ENCODE measurements at regions not wholly inside any gene's neighbourhood (a gene's known extent, or its start where the extent isn't known, plus 50 kb on each side); places are given as distances from the start of the nearest gene placed in this dataset.
"Not testable (repeated sequence)": the region's sequence is repeated elsewhere in the genome, so short reads cannot be mapped to it uniquely, and the experiment has no call there.

DNA sequence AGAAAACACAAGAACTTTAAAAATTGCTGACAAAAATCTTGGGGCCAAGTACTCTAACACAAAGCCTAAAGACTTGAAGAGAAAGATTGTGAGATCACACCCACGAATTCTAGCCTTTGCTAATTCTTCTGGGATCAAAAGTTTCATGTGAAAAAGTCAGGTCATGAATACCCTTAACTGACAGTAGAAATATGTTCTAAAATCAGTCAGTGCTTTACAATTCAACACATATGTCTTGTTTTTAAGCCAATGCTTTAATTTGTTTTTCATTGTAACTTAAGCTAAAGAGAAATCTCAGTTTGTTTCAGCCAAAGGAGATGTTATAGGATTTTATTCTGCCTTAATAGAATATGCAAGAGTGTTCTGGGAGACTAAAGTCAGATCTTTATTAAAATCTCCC is 78.2 kb upstream of the PLEKHG1 start:
- no peaks in the 10 kb centered on the region for H3K27me3 ChIP-seq (ENCODE audit: insufficient read depth, low read length)
- TF ChIP-seq, protein P1, sequence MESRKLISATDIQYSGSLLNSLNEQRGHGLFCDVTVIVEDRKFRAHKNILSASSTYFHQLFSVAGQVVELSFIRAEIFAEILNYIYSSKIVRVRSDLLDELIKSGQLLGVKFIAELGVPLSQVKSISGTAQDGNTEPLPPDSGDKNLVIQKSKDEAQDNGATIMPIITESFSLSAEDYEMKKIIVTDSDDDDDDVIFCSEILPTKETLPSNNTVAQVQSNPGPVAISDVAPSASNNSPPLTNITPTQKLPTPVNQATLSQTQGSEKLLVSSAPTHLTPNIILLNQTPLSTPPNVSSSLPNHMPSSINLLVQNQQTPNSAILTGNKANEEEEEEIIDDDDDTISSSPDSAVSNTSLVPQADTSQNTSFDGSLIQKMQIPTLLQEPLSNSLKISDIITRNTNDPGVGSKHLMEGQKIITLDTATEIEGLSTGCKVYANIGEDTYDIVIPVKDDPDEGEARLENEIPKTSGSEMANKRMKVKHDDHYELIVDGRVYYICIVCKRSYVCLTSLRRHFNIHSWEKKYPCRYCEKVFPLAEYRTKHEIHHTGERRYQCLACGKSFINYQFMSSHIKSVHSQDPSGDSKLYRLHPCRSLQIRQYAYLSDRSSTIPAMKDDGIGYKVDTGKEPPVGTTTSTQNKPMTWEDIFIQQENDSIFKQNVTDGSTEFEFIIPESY (IDR thresholded peaks at IDR 0.05; ENCODE audit: extremely low read depth, insufficient replicate concordance, low read length) = no peak
- TF ChIP-seq POLR2AphosphoS5 (IDR thresholded peaks at IDR 0.05; ENCODE audit: low read depth, low read length) = no peak
- no peak for TF ChIP-seq FOSL1 (IDR thresholded peaks at IDR 0.05; ENCODE audit: low read depth)
- TF ChIP-seq TCF7L2 (IDR thresholded peaks at IDR 0.05; ENCODE audit: borderline replicate concordance, extremely low read depth, insufficient read depth, insufficient read length) = no peak
- TF ChIP-seq, protein P2, sequence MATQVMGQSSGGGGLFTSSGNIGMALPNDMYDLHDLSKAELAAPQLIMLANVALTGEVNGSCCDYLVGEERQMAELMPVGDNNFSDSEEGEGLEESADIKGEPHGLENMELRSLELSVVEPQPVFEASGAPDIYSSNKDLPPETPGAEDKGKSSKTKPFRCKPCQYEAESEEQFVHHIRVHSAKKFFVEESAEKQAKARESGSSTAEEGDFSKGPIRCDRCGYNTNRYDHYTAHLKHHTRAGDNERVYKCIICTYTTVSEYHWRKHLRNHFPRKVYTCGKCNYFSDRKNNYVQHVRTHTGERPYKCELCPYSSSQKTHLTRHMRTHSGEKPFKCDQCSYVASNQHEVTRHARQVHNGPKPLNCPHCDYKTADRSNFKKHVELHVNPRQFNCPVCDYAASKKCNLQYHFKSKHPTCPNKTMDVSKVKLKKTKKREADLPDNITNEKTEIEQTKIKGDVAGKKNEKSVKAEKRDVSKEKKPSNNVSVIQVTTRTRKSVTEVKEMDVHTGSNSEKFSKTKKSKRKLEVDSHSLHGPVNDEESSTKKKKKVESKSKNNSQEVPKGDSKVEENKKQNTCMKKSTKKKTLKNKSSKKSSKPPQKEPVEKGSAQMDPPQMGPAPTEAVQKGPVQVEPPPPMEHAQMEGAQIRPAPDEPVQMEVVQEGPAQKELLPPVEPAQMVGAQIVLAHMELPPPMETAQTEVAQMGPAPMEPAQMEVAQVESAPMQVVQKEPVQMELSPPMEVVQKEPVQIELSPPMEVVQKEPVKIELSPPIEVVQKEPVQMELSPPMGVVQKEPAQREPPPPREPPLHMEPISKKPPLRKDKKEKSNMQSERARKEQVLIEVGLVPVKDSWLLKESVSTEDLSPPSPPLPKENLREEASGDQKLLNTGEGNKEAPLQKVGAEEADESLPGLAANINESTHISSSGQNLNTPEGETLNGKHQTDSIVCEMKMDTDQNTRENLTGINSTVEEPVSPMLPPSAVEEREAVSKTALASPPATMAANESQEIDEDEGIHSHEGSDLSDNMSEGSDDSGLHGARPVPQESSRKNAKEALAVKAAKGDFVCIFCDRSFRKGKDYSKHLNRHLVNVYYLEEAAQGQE (IDR thresholded peaks at IDR 0.05; ENCODE audit: low read depth) = no peak
- TF ChIP-seq CBX3 (IDR thresholded peaks at IDR 0.05; ENCODE audit: low read depth) = no peak
- TF ChIP-seq SP1 (IDR thresholded peaks at IDR 0.05; ENCODE audit: low read depth) = no peak
- no peak for TF ChIP-seq ZNF274 (IDR thresholded peaks at IDR 0.05; ENCODE audit: low read depth, low read length)
- TF ChIP-seq, protein P3, sequence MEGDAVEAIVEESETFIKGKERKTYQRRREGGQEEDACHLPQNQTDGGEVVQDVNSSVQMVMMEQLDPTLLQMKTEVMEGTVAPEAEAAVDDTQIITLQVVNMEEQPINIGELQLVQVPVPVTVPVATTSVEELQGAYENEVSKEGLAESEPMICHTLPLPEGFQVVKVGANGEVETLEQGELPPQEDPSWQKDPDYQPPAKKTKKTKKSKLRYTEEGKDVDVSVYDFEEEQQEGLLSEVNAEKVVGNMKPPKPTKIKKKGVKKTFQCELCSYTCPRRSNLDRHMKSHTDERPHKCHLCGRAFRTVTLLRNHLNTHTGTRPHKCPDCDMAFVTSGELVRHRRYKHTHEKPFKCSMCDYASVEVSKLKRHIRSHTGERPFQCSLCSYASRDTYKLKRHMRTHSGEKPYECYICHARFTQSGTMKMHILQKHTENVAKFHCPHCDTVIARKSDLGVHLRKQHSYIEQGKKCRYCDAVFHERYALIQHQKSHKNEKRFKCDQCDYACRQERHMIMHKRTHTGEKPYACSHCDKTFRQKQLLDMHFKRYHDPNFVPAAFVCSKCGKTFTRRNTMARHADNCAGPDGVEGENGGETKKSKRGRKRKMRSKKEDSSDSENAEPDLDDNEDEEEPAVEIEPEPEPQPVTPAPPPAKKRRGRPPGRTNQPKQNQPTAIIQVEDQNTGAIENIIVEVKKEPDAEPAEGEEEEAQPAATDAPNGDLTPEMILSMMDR (IDR thresholded peaks at IDR 0.05 in 2 of 3, conservative IDR thresholded peaks at IDR 0.05 in 1 of 3; ENCODE audit: borderline replicate concordance in 1 of 3, insufficient read depth in 1 of 3, low read depth in 2 of 3, low read length in 2 of 3) = no peak
- no peak for TF ChIP-seq EZH2 (IDR thresholded peaks at IDR 0.05)
- no peak for TF ChIP-seq YY1 (IDR thresholded peaks at IDR 0.05; ENCODE audit: extremely low read depth, insufficient replicate concordance, low read depth, low read length)
- no peaks in the 10 kb centered on the region for H3K79me2 ChIP-seq (ENCODE audit: insufficient read depth, low read length)
- H3K27ac ChIP-seq (ENCODE audit: low read depth, low read length) = no peak overlapping the region
- intact Hi-C loops (cut with micrococcal nuclease) = no loop called here
- H3K4me3 ChIP-seq (replicated peaks in 1 of 2; ENCODE audit: low read depth in 1 of 2, low read length in 2 of 2) = no peak overlapping the region
- no peak overlapping the region for H2AFZ ChIP-seq (ENCODE audit: low read depth, low read length, poor library complexity, severe bottlenecking)
- ATAC-seq (no peak), DNase-seq (ENCODE audit: low read depth, low spot score) (no peak)
- peaks cover 0 to 12% of the 10 kb centered on the region in 2 experiments; a peak in 2 of 4 replicates for H3K4me1 ChIP-seq (ENCODE audit: control insufficient read depth in 1 of 2, insufficient read depth in 2 of 2, low read length in 2 of 2)
- H4K20me1 ChIP-seq (ENCODE audit: insufficient read depth) = no peaks in the 10 kb centered on the region
- no peak overlapping the region for H3K9ac ChIP-seq (ENCODE audit: low read length)
- ChIA-PET POLR2A (no interaction called here), CTCF (no interaction called here), RAD21 (ENCODE audit: low non-redundant PET in 1 of 2, low total read pairs in 2 of 2, uncharacterized antibody in 2 of 2, unreplicated experiment in 2 of 2) (no interaction called here)
- H3K9me2 ChIP-seq (ENCODE audit: insufficient read depth) = no peaks in the 10 kb centered on the region; the same call in 1 of the 2 replicates
- H3K9me3 ChIP-seq (ENCODE audit: control insufficient read depth in 1 of 2, insufficient read depth in 1 of 2, low read depth in 1 of 2, low read length in 2 of 2) = no peaks in the 10 kb centered on the region
- H3K4me2 ChIP-seq (ENCODE audit: low read length) = no peak overlapping the region
- no peaks in the 10 kb centered on the region for H3K36me3 ChIP-seq (ENCODE audit: control insufficient read depth in 1 of 2, insufficient read depth in 2 of 2, low read length in 2 of 2)
- BruUV-seq (replicated peaks) = no TSS peak

DNA sequence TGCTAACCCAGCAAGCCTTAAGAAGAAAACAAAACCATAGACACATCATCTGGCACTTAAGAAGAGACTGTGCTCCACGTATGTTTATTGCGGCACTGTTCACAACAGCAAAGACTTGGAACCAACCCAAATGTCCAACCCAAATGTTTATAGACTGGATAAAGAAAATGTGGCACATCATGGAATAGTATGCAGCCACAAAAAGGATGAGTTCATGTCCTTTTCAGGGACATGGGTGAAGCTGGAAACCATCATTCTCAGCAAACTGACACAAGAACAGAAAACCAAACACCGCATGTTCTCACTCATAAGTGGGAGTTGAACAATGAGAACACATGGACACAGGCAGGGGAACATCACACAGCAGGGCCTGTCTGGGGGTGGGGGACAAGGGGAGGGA is 76.5 kb upstream of the PLEKHG1 start:
- H3K79me2 ChIP-seq (ENCODE audit: insufficient read depth, low read length); RAD21 ChIA-PET (ENCODE audit: low non-redundant PET in 1 of 2, low total read pairs in 2 of 2, uncharacterized antibody in 2 of 2, unreplicated experiment in 2 of 2); CTCF ChIA-PET; H3K27ac ChIP-seq (ENCODE audit: low read depth, low read length); H3K27me3 ChIP-seq (ENCODE audit: insufficient read depth, low read length); H2AFZ ChIP-seq (ENCODE audit: low read depth, low read length, poor library complexity, severe bottlenecking); H4K20me1 ChIP-seq (ENCODE audit: insufficient read depth); H3K4me3 ChIP-seq (replicated peaks in 1 of 2; ENCODE audit: low read depth in 1 of 2, low read length in 2 of 2); H3K4me2 ChIP-seq (ENCODE audit: low read length); H3K9me3 ChIP-seq (ENCODE audit: control insufficient read depth in 1 of 2, insufficient read depth in 1 of 2, low read depth in 1 of 2, low read length in 2 of 2); POLR2A ChIA-PET; ATAC-seq; DNase-seq (ENCODE audit: low read depth, low spot score); H3K9me2 ChIP-seq (ENCODE audit: insufficient read depth); intact Hi-C loops (cut with micrococcal nuclease); BruUV-seq (replicated peaks); H3K9ac ChIP-seq (ENCODE audit: low read length); H3K36me3 ChIP-seq (ENCODE audit: control insufficient read depth in 1 of 2, insufficient read depth in 2 of 2, low read length in 2 of 2); H3K4me1 ChIP-seq (ENCODE audit: control insufficient read depth in 1 of 2, insufficient read depth in 2 of 2, low read length in 2 of 2): not testable (repeated sequence)
